Lower leg skin (tissue), 3 donors: ENCODE measurements at regions not wholly inside any gene's neighbourhood (a gene's known extent, or its start where the extent isn't known, plus 50 kb on each side); places are given as distances from the start of the nearest gene placed in this dataset.

Source experiments
- POLR2A ChIP-seq, 2 donors: fragments of 450-650 bp; IDR thresholded peaks; one replicate each; pipeline ENCODE4 v1.6.1; 2016 to 2017; ENCODE audit warnings: antibody characterized with exemption in 2 of 2, mild to moderate bottlenecking in 1 of 2, moderate library complexity in 1 of 2
- TF ChIP-seq, protein P1 (sequence below), 3 donors: fragments of 450-650 bp; IDR thresholded peaks; one replicate each; pipeline ENCODE4 v1.5.1; 2016; ENCODE audit warnings: antibody characterized with exemption in 3 of 3, mild to moderate bottlenecking in 3 of 3, moderate library complexity in 2 of 3

DNA sequence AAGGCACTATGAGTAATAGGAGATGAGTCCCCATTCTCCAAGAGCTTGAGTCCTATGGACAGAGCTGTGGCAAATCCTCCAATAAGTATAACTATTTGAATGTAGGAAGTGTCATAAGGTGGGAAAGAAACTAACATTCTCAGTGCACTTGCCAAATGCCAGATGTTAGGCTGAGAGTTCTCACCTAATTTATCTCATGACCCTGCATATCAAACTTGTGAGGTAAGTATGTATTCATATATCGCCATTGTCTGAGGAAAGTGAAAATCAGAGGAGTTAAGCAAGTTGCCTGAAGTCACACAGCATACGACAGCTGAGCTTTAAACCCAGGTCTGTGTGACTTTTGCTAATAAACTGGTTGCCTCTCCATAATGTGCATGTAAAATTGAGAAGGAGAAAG is 169.5 kb downstream of the TTC32 start:
- TF ChIP-seq, protein P1, sequence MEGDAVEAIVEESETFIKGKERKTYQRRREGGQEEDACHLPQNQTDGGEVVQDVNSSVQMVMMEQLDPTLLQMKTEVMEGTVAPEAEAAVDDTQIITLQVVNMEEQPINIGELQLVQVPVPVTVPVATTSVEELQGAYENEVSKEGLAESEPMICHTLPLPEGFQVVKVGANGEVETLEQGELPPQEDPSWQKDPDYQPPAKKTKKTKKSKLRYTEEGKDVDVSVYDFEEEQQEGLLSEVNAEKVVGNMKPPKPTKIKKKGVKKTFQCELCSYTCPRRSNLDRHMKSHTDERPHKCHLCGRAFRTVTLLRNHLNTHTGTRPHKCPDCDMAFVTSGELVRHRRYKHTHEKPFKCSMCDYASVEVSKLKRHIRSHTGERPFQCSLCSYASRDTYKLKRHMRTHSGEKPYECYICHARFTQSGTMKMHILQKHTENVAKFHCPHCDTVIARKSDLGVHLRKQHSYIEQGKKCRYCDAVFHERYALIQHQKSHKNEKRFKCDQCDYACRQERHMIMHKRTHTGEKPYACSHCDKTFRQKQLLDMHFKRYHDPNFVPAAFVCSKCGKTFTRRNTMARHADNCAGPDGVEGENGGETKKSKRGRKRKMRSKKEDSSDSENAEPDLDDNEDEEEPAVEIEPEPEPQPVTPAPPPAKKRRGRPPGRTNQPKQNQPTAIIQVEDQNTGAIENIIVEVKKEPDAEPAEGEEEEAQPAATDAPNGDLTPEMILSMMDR (IDR thresholded peaks at IDR 0.05): no peak
- TF ChIP-seq POLR2A (IDR thresholded peaks at IDR 0.05): no peak
